Astrocyte of the spinal cord (primary cell): ENCODE measurements at regions not wholly inside any gene's neighbourhood (a gene's known extent, or its start where the extent isn't known, plus 50 kb on each side); places are given as distances from the start of the nearest gene placed in this dataset.

Source experiments
- DNase-seq: peaks from one replicate; pipeline ENCODE4 v3.0.0; 2011; ENCODE audit warnings: low read depth, low spot score
- H3K4me3 ChIP-seq: 2 replicates; pipeline ENCODE4 v1.5.1; 2011; ENCODE audit warnings: low read depth, mild to moderate bottlenecking, low read length, moderate library complexity
- in situ Hi-C: cut with HindIII; loops from 2 replicates; pipeline ENCODE4 v1.10.0; 2017; ENCODE audit warnings: low sequenced_read_pairs
- TF ChIP-seq, protein P1 (sequence below): IDR thresholded peaks from 2 replicates; pipeline ENCODE4 v1.5.1; 2012; ENCODE audit warnings: low read depth, mild to moderate bottlenecking, low read length, inconsistent platforms

DNA sequence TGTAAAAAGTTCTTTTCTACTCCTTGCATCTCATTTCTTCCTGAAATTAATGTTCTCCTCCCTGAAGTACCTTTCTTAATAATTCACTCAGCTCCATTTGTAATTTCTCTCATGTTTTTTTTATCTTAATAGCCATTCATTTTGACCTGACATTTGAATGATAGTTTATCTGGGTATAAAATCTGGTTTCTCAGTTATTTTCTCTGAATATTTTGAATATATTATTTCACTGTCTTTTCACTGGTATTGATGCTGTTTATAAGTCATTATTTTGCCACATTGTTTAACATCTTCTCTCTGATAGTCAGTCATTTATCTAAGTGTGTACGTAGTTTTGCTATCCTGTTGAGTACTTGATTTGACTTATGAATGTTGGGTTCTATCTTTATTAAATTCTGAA is 68.8 kb upstream of the ARHGAP18 start:
- no peak overlapping the region for H3K4me3 ChIP-seq
- in situ Hi-C loops: no loop called here
- DNase-seq: no peak
- TF ChIP-seq, protein P1, sequence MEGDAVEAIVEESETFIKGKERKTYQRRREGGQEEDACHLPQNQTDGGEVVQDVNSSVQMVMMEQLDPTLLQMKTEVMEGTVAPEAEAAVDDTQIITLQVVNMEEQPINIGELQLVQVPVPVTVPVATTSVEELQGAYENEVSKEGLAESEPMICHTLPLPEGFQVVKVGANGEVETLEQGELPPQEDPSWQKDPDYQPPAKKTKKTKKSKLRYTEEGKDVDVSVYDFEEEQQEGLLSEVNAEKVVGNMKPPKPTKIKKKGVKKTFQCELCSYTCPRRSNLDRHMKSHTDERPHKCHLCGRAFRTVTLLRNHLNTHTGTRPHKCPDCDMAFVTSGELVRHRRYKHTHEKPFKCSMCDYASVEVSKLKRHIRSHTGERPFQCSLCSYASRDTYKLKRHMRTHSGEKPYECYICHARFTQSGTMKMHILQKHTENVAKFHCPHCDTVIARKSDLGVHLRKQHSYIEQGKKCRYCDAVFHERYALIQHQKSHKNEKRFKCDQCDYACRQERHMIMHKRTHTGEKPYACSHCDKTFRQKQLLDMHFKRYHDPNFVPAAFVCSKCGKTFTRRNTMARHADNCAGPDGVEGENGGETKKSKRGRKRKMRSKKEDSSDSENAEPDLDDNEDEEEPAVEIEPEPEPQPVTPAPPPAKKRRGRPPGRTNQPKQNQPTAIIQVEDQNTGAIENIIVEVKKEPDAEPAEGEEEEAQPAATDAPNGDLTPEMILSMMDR: no peak

DNA sequence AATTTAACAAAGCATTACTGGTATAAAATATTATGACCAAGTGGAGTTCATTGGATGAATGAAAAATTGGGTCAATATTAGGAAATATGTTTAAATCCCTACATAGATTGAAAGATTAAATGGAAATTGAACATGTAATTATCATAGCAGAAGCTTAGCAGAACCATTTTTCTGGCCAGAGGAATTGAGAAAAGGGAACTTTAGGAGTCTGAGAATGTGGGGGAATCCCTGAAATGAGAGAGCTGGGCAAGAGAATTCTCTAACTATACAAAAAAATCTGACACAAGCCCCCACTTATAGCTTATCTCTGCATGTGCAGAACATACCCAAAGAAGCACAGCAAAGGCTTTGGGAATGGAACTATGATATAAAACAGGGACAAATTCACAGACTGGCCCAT is 67.4 kb upstream of the ARHGAP18 start:
- no peak for DNase-seq
- in situ Hi-C loops: no loop called here
- TF ChIP-seq, protein P1: no peak

GRCh38 chr6:129776542-129777330 is 66.8 kb upstream of the ARHGAP18 start:
- no peak overlapping the region for H3K4me3 ChIP-seq
- DNase-seq: no peak
- in situ Hi-C loops: no loop called here
- TF ChIP-seq, protein P1: no peak

More for the DNA sequence above, 67.4 kb upstream of the ARHGAP18 start:
- H3K4me3 ChIP-seq: no peak overlapping the region

DNA sequence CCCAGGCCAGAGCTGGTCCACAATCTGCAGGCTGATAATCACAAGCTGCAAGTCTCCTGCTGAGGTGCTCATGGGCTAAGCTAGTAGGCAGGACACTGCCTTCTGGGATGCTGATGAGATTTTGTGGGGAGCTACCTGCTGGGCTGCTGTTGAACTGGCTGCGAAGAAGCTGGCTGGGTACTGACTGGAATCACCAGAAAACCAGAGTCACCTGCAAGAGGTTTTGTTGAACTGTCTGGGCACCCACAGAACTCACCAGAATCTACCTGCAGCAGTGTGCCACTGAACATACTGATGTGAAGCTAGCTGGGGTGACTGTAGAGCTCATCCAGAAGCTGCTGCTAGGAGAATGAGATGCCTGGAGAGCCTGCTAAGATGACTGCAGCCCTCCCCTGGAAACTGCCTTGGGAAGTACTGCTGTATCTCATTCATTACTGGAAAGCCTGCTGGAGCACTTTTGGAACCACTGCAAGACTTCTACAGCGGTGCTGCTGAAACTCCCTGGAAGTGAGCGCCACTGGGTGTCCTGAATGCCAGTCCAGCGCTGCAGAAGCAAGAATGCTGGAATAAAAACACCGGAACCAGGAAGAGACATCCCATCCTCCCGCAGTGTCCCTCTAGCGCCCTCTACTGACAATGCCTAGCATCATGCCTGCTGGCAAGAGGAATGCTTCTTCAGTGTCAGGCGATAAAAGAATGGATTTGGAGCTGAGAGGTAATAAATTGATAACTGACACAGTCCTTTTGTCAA is 64.9 kb upstream of the ARHGAP18 start:
- in situ Hi-C loops: no loop called here
- DNase-seq: peak; percentile 84
- TF ChIP-seq, protein P1: peak; percentile 99
- H3K4me3 ChIP-seq: no peak overlapping the region

DNA sequence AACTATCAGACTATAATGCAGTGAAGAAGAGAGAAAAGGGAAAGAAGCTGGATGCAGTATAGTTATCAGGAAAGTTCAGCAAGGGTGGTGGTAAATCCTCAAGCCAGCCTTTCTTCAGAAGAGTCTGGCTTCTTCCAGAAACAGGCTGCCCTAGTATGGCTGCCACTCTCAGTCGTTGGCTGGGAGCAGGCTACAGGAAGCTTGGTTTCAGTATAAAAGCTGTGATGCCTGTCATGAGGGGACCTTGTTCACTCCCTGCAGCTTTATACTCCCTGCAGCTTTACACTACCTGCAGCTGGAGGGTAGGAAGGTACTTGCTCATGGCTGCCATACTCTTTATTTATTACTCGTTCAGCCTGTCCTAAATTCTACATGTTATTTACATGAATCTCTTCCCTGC is 63.3 kb upstream of the ARHGAP18 start:
- DNase-seq: no peak
- in situ Hi-C loops: no loop called here
- no peak overlapping the region for H3K4me3 ChIP-seq
- TF ChIP-seq, protein P1: no peak

- in situ Hi-C loops: no loop called here
- H3K4me3 ChIP-seq: no peak overlapping the region
- TF ChIP-seq, protein P1: no peak
- DNase-seq: no peak
Observed at GRCh38 chr6:129771678-129772077, 61.7 kb upstream of the ARHGAP18 start.
